Sigmoid colon (tissue), 4 donors: ENCODE measurements at regions not wholly inside any gene's neighbourhood (a gene's known extent, or its start where the extent isn't known, plus 50 kb on each side); places are given as distances from the start of the nearest gene placed in this dataset.

Experiments used
- POLR2AphosphoS5 ChIP-seq, 4 donors: sonication (generic); formaldehyde crosslinking; IDR thresholded peaks; one replicate each; pipeline ENCODE4 v1.6.1; 2017; ENCODE audit warnings: antibody characterized with exemption in 4 of 4
- TF ChIP-seq, protein P1 (sequence below), 4 experiments: fragments of 450-650 bp in 3 of 4; fragments of 200-600 bp in 1 of 4; IDR thresholded peaks; one replicate each; pipeline ENCODE4 v1.5.1; 2016 to 2019; ENCODE audit warnings: antibody characterized with exemption in 4 of 4, mild to moderate bottlenecking in 3 of 4, moderate library complexity in 2 of 4

DNA sequence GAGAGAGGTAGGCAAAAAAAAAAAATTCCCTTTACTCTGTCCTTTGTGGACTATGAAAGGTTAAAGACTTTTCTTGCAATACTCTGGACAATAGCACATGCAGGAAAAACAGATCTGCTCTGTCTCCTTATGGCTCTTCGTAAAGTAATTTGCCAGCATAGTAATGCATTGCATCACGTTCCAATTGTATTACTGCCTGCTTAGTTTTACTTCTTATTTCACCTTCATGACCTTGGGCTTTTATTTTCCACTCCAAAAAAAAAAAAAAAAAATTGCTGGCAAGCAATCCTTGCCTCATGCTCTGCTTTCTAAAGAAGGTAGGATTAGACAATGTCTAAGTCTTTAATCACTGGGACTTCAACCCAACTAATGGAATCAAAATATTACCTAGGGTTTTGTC is 1802.7 kb downstream of the SUCLG1 start:
- TF ChIP-seq, protein P1, sequence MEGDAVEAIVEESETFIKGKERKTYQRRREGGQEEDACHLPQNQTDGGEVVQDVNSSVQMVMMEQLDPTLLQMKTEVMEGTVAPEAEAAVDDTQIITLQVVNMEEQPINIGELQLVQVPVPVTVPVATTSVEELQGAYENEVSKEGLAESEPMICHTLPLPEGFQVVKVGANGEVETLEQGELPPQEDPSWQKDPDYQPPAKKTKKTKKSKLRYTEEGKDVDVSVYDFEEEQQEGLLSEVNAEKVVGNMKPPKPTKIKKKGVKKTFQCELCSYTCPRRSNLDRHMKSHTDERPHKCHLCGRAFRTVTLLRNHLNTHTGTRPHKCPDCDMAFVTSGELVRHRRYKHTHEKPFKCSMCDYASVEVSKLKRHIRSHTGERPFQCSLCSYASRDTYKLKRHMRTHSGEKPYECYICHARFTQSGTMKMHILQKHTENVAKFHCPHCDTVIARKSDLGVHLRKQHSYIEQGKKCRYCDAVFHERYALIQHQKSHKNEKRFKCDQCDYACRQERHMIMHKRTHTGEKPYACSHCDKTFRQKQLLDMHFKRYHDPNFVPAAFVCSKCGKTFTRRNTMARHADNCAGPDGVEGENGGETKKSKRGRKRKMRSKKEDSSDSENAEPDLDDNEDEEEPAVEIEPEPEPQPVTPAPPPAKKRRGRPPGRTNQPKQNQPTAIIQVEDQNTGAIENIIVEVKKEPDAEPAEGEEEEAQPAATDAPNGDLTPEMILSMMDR (IDR thresholded peaks at IDR 0.05): no peak
- TF ChIP-seq POLR2AphosphoS5 (IDR thresholded peaks at IDR 0.05): peak in 3 of 4 donors; percentile 21 to 71 (median 27)
